GM03348 (cell line): ENCODE measurements at regions not wholly inside any gene's neighbourhood (a gene's known extent, or its start where the extent isn't known, plus 50 kb on each side); places are given as distances from the start of the nearest gene placed in this dataset.
"Not testable (repeated sequence)": the region's sequence is repeated elsewhere in the genome, so short reads cannot be mapped to it uniquely, and the experiment has no call there.

Experiments
- DNase-seq: peaks from one replicate; pipeline ENCODE4 v3.0.0; 2012; ENCODE audit warnings: low spot score

DNA sequence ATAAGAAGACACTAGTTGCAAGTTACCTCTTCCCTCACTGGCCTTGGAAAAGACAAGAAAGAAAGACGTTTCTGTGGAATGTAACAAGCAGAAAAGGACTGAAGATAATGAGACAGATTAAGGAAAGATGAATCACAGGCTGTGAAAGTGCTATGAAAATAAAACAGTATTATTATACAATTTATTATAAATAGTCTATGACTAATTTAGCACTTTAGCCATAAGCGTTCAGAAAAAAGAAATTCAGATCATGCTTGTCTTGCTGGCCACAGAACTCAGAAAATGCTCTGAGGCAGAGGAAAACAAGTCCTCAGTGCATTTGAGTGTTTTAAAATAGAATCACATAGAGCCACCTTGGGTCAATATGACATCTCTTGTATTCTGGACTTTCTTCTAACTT, 174.8 kb upstream of the NBPF9 start:
- DNase-seq: not testable (repeated sequence)

- DNase-seq: not testable (repeated sequence)
These were observed 175.7 kb upstream of the NBPF9 start for GRCh38 chr1:149279015-149279414.

GRCh38 chr1:149279512-149279911, 176.2 kb upstream of the NBPF9 start:
- not testable (repeated sequence) for DNase-seq

GRCh38 chr1:149284773-149285172, 181.4 kb upstream of the NBPF9 start:
- DNase-seq: not testable (repeated sequence)

DNA sequence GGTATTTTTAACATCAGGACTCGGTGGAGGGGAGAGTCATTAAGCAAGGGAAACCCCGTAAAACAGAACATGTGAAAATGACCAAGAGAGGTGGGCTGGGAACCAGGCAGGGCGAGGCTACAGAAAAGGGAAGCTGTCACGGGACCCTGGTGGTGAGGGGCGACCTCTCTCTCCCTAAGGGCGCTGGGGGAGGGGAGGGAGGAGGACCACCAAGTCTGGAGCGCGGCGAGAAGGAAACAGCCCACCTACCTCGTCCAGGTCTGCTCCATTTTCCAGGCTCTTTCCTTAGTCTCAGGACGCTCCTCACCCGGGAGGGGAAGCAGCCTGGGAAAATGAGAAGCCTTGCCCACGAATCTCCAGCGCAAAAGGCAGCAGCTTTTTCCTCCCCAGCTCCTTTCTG, 181.9 kb upstream of the NBPF9 start:
- not testable (repeated sequence) for DNase-seq

- DNase-seq: not testable (repeated sequence)
These were observed 182.3 kb upstream of the NBPF9 start for GRCh38 chr1:149285638-149286037.

GRCh38 chr1:149288580-149288979, 185.2 kb upstream of the NBPF9 start:
- not testable (repeated sequence) for DNase-seq

- not testable (repeated sequence) for DNase-seq
These were observed 174.2 kb upstream of the NBPF19 start for GRCh38 chr1:149300478-149301218.

- not testable (repeated sequence) for DNase-seq
These were observed 173.6 kb upstream of the NBPF19 start for GRCh38 chr1:149301282-149301681.

DNA sequence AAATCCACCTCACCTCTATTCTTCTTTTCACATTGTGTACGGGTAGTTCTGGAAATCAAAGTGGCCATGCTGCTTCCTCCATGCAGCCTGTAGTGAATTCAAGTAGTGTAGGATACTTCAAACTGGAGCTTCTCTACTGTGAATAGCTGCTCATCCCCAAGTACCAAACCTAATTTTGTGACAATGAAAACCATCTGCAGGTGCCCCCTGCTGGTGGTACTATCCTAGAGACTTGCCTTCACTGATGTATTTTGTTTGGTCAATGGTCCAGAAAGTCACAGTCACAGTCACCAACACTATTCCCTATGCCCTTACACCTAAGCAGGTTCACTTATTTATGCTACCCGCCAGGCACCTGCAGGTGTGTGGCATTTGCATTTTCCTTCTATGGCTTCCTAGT, 170.0 kb upstream of the NBPF19 start:
- not testable (repeated sequence) for DNase-seq

DNA sequence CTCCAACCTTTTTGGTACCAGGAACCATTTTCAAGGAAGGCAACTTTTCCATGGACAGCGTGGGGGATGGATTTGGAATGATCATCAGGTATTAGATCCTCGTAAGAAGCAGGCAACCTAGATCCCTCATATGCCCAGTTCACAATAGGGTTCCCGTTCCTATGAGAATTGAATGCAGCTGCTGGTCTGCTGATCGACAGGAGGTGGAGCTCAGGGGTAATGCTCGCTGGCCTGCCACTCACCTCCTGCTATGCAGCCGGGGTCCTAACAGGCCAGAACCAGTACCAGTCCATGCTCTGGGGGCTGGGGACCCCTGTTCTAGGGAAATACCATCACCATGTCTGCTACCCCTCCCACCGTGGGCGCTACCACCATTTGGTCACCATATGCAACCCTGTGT, 167.2 kb upstream of the NBPF19 start:
- not testable (repeated sequence) for DNase-seq

DNA sequence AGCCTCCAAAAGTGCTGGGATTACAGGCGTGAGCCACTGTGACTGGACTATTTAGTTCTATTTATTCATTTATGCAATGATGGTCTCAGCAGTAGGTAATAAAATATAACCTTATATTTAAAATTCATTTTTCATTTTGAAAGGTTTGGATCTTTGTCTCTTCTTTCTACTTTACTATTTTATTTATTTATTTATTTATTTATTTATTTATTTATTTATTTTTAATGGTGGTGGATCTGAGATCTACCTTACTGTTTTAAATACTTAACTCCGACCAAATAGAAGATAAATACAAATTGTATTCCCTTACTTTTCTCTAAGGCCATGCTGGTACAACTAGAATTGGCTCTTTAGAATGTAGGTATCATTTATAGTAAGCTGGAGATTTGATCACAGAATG, 159.9 kb upstream of the NBPF19 start:
- DNase-seq: not testable (repeated sequence)

- DNase-seq: not testable (repeated sequence)
These were observed 153.7 kb upstream of the NBPF19 start for GRCh38 chr1:149320971-149321731.

- DNase-seq: not testable (repeated sequence)
These were observed 153.2 kb upstream of the NBPF19 start for GRCh38 chr1:149321732-149322016.

DNA sequence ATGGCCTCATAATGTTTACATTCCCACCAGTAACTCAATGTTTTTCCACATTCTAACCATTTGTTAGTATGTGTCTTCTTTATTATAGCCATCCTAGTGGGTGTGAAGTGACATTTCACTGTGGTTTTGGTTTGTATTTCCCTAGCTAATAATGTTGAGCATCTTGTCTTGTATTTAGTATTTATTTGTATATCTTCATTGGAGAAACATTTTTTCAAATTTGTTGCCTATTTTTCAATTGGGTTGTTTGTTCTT, 144.8 kb upstream of the NBPF19 start:
- not testable (repeated sequence) for DNase-seq

- DNase-seq: not testable (repeated sequence)
These were observed 138.8 kb upstream of the NBPF19 start for GRCh38 chr1:149336082-149336481.

- not testable (repeated sequence) for DNase-seq
These were observed 136.6 kb upstream of the NBPF19 start for GRCh38 chr1:149338221-149338691.

DNA sequence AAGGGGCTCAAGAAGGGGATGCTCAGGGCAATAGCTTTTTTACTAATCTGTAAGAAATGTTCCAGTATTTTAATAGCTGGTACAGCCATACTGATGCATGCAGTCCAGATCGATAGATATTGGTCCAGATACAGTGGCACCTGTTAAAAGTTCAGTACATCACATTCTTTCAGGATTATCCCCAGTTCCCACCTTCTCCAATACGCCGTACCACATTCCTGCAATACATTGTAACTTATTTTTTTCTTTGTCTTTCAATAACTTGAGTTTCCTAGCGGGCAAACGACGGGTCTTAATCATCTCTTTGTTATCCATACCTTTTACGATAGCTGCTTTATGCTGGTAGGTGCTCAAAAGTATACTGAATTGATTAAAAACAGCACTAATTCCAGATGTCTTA, 136.1 kb upstream of the NBPF19 start:
- not testable (repeated sequence) for DNase-seq

- not testable (repeated sequence) for DNase-seq
These were observed 125.4 kb upstream of the NBPF19 start for GRCh38 chr1:149349448-149349847.

GRCh38 chr1:149352205-149352604, 122.6 kb upstream of the NBPF19 start:
- not testable (repeated sequence) for DNase-seq

- not testable (repeated sequence) for DNase-seq
These were observed 120.3 kb upstream of the NBPF19 start for GRCh38 chr1:149354579-149354978.

DNA sequence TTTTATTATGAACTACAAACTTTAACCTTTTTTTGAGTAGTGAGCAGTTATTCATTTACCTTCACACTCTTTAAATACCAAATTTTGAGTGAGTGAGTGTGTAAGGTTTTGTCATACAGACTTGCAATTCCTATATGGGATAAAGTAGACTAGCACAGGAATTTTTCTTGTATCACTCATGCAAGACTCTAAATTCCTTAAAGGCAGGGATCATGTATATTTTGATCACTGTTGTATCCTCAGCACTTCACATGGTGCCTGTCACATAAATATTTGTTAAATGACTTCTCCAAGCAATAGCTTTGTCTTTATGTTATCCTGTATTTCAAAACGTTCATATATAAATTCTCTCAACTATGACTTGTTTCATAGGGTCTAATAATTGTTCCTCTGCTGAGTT, 119.1 kb upstream of the NBPF19 start:
- not testable (repeated sequence) for DNase-seq

DNA sequence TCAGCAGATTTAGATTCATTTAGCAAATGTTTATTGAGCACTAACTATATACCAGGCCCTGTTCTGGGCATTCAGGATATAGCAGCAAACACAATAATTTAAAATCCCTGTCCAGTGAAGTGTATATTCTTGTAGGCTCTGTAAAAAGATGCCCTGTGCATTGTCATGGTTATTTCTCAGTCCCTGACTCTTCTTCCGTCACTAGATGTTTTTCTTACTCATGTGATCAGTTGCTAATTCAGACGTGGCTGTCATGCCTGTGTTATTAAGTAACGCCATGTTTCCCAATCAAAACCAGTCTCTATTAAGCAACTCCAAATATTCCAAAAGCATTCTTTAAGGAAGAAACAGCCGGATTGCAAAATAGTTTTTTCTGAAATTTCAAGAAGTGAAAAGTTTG, 118.7 kb upstream of the NBPF19 start:
- DNase-seq: not testable (repeated sequence)

DNA sequence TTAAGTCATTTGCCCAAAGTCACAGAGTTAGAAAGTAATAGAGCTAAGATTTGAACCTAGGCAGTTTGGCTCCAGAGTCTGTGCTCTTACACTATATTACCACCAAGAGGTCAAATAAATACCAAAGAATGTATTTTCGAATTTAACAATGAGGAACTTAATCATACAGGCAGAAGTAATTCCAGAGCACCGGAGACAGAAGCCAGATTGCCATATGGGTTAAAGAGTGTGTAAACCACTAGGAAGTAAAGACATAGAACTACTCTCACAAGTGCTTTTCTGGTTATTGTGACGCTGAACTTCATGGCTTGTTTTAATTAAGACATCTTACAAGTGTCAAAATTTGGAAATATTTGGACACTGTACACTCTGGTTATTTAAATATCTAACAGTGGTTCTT, 114.5 kb upstream of the NBPF19 start:
- not testable (repeated sequence) for DNase-seq
